ENCODE measurements at regions not wholly inside any gene's neighbourhood (a gene's known extent, or its start where the extent isn't known, plus 50 kb on each side); places are given as distances from the start of the nearest gene placed in this dataset.

DNA sequence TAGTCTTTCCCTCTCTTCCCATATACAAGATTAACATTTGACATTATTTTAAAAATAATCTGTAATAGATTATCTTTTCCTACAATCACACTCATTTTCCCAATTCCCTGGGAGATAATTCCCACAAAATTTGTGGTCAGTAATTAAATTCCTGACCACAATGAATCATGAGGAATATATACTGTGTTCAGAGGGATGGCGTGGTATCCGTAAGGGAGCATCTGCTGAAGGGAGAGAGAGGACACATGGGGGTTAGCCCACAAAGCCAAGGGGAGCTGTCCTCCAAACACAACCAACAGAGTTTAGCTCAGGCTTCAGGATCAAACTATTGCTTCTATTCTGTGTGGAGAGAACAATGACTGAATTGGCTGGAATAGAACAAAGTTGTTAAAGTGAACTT lies 57.1 kb upstream of the PPP2R5A start:
- no peak for DNase-seq

DNA sequence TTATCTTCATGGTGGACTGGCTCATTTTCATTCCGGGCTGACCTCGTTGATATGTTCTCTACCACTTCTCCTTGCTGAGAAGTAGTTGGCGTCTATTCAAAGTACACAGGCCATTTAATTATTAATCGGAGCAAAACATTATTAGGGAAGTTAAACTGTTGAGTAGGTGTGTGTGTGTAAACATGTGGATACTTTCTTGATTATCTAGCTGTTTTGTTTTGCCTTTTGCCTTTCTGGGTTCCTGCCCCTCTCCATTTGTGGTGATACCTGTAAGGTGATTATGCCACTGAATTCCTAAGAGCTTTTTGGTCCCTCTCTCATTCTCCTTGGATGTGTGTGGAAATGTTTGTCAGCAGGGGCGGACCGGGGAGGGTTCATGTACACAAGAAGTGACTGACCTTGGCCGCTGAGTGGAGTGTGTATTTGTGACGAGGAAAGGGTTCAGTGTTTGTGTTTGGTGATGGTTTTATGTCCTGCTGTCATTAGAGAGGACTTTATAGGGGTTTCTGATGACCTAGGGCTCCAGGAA lies 56.6 kb upstream of the PPP2R5A start:
- no peak for DNase-seq

DNA sequence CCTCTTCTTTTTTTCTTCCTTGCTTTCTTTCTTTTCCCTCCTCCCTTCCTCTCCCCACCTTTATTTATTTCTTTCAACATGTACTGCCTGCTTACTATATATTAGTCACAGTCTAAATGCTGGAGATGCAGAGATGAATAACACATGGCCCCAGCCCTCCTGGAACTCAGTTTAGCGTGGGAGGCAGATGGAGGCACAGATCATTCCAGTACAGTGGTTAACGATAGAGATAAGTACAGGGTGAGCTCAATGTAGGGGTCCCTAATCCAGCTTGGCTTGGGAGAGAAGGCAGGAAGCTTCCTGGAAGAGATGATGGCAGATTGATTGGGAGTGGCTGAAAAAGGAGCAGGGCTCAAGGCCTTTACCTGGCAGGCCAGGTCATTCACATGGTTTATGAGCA lies 55.6 kb upstream of the PPP2R5A start:
- DNase-seq: no peak

- DNase-seq: no peak
Observed at GRCh38 chr1:212230329-212230728, 54.9 kb upstream of the PPP2R5A start.

GRCh38 chr1:212231372-212231771 lies 53.8 kb upstream of the PPP2R5A start:
- no peak for DNase-seq

DNA sequence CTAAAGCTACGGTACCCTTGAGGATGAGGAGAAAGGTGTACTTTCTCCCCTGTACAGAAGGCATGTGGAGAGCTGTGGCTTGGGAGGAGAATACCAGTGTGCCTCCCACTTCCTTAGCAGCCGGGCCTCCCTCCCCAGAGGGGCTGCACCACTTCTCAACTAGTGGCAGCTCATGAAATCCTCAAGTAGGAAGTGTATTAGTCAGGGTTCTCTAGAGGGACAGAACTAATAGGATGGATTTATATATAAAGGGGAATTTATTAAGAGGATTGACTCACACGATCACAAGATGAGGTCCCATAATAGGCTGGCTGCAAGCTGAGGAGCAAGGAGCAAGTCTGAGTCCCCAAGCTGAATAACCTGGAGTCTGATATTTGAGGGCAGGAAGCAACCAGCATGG lies 53.1 kb upstream of the PPP2R5A start:
- DNase-seq: no peak

DNA sequence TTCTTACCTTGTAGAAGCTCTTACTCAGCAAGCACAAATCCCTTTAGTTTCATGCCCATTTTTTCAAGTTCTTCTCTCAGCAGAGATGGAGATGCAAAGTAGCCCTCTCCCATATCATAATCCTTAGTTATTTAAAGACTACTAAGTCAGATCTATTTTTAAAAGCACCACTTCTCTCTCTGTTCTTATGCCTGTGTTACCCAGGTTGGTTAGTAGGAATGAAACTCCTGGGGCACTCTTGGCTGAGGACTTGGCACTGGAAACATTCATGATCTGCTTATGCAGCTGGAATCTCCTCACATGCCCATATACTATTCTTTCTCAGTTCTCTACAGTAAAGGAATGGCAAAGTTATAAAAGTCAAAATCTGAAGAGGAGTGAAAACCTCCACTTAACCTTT lies 51.9 kb upstream of the PPP2R5A start:
- no peak for DNase-seq

DNA sequence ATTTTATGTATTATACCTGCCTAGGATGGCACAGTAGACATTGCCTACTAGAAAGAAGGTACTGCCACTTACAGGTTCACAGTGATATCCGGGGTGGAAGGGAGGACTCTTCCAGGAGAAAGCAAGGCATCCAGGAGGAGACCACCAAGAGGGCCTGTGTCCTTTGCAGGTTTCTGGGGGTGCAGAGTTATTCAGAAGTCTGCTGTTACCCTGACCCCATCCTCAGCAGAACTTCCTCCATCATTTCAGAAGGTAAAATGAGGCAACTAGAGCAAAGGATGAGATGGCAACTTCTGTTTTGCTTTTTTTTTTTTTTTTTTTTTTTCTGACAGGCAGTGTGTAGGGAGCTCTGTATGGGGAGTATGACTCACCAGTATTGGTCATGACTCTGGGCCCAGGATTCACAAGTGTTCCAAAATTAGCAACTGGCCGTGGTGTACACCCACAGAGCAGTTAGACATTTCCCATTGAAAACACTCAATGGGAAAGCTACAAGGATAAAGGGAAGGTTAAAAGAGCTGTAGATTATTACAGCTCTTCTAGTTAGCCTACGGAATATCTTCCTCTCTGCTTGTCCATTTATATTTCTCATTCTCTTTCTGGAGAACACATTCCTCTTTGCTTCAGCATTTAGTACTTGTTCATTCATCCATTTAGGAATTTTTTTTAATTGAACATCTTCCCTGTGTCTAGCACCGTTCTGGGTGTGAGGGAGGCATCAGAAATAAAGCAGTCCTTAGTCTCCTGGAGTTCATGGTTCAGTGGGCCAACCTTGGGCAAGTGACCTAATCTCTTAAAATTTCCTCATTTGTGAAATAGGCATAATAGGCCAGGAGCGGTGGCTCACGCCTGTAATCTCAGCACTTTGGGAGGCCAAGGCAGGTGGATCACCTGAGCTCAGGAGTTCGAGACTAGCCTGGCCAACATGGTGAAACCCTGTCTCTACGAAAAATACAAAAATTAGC lies 50.5 kb upstream of the PPP2R5A start:
- DNase-seq: no peak

Data from NCI-H524 treated with DMSO at 0.1 percent for 48 hours (cell line).